ENCODE measurements at regions not wholly inside any gene's neighbourhood (a gene's known extent, or its start where the extent isn't known, plus 50 kb on each side); places are given as distances from the start of the nearest gene placed in this dataset.

GRCh38 chr2:89845532-89845931 lies 1154.1 kb downstream of the RPIA start:
- TF ChIP-seq CTCF (conservative IDR thresholded peaks at IDR 0.05; ENCODE audit: low read depth, low read length) (no peak), EZH2 (IDR thresholded peaks at IDR 0.05; ENCODE audit: low read length, unreplicated experiment) (no peak)

All from PC-3 (cell line).